HG03108 (cell line): ENCODE measurements at regions not wholly inside any gene's neighbourhood (a gene's known extent, or its start where the extent isn't known, plus 50 kb on each side); places are given as distances from the start of the nearest gene placed in this dataset.

ENCODE experiments used
- ATAC-seq: cut with Tn5 transposase; IDR thresholded peaks from one replicate; pipeline ENCODE4 v1.9.1; 2021; ENCODE audit warnings: moderate library complexity; ENCODE audit not compliant: unreplicated experiment

DNA sequence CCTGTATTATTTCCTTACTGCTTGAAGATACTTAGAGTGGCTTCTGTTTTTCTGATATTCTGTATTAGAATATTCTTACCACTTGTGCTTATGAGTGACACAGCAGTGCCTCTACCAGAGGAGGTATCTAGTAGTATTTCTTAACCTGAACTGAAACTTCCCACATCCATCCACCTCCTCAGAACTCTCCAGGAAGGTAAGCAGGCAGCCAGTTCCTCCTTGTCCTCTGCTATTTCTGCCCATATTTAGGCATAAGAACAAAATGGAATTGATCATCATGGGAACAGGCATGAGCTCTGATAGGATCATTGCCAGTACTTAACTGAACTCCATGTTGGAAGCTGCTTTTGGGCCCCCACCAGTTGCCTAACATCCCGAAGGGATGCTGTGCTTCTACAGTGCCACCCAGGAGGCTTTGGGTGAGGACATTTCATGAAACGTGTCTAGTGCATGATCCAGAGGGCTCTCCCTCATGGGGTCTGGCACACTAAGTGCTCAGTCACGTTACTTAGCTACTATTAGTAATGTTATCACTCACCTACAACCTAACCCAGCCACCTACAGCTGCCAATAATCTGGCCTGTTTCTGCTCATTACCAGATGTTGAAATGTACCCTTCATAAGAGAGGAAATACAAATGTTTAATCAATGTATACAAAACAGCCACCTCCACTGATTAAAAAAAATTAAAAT, 520.7 kb downstream of the EIPR1 start:
- ATAC-seq: no peak

DNA sequence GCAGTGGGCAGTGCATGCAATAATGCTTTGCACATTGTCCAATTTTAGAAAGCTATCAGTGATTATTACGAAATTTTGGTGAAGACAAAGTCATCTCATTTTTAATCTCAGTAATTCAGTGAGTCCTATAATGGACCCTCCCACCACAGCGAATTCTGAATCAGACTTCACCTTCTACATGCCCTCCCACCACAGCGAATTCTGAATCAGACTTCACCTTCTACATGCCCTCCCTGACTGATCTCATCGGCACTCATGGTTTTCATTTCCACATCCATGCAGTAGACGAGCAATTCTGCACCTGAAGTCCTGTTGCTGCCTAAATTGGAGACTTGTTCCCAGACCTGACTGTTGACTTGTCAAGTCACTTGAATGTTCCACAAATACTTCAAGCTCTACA, 522.3 kb downstream of the EIPR1 start:
- no peak for ATAC-seq

DNA sequence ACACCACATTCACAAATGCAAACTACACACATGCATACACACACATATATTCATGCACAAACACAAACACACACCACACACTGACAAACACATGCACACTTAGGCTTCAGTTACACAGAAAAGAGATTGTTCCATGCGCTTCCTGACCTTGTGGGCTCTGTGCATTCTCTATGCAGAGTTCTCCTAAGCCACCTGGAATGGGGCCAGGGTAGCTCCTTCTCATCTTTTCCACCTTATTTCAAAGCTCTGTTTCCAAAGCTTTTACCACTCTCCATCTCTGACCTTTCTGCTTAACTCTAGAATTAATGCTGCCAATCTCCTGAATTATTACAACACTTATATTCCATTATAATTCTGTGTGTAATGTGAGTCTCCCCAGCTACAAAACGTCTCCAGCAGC, 522.3 kb upstream of the MYT1L start:
- no peak for ATAC-seq

DNA sequence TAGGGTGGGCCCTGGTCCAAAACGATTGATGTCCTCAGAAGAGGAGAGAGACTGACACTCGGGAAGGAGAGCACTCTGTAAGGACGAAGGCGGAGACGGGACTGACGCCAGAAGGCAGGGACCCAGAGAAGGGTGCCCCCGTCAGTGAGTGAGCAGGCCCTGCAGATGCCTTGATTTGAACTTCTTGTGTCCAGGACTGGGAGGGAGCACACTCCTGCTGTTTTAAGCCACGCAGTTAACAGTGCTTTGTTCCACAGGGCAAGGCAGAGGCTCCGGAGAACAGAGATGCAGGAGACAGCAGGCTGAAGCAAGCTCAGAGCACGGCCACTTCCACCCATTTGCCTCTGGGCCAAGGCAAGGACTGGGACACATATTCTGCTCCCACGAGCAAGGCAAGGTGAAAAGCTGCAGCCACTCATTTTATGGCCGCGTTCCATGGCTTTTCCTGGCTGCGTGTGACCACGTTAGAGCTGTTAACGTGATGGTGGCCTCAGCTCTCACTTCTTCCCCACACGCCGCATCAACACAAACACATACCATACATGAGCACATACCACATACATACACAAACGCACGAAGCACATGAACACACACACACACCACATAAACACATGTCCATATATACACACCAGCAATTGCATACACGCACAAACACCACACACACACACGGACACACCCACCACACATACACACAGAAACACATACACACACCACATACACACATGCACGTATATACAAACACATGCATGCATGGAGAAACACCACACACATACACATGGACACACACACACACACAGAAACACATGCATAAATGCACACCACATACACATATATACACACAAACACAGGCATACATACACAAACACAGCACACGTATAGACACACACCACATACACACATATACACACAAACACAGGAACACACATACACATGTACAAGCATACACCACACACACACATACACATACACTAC, 521.0 kb upstream of the MYT1L start:
- no peak for ATAC-seq

GRCh38 chr2:2851316-2851715, 520.2 kb upstream of the MYT1L start:
- ATAC-seq: no peak

GRCh38 chr2:2850859-2851258, 519.8 kb upstream of the MYT1L start:
- no peak for ATAC-seq

DNA sequence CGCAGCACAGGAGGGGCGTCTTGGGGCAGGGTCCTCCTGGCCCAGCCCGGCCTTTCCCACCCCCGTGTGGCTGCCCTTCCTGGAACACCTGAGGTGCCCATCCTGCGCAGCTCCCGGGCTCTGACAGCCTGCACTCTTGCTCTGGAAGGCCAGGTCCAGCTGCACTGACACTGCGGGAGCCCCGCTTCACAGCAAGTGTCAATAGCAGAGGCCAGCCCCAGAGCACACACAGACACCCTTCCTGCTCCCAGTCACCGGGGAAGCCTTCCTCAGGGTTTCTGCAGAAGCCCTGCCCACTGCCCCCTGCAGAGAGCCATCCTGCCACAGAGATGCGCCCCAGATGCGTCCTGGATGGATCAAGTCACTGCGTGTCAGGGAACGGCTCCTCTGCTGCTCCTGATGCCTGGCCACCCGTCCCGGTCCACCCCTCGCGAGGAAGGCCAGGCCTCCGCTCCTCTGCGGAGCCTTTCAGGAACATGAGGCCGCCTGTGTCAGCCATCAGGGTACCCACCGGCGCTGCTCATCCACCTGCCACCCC, 519.2 kb upstream of the MYT1L start:
- ATAC-seq: no peak

DNA sequence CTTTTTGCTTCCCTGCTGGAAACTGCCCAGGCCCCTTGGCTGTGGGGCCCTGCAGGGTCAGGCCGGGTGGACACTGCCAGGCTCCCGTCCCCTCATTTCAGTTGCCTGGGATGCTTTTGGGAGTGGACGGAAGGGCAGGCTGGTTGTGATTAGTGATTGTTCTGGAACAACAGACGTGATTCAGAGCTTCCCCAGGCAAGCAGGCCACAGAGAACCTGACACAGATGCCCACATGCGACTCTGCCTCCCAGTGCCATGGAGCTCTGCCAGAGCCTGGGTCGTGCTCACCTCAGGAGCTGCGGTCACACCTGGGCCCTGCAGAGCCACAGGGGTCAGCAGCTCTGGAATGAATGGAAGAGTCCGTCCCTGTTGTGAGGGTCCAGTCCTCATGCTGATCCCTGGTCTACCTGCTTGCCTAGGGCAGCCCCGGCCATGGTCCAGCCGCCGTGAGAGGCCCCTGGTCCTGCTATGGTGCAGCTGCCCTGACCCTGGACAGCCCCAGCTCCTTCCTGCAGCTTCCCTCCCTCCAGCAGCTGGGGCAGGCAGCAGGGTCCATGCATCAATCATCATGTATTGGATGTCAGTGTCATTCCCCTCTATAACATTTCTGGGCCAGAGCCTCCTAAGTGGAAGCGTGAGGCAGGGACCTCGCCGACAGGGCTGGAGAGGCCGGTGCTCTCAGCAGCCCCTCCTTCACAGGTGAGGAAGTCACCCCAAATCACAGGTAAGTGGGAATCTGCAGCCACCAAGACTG, 518.6 kb upstream of the MYT1L start:
- ATAC-seq: no peak

DNA sequence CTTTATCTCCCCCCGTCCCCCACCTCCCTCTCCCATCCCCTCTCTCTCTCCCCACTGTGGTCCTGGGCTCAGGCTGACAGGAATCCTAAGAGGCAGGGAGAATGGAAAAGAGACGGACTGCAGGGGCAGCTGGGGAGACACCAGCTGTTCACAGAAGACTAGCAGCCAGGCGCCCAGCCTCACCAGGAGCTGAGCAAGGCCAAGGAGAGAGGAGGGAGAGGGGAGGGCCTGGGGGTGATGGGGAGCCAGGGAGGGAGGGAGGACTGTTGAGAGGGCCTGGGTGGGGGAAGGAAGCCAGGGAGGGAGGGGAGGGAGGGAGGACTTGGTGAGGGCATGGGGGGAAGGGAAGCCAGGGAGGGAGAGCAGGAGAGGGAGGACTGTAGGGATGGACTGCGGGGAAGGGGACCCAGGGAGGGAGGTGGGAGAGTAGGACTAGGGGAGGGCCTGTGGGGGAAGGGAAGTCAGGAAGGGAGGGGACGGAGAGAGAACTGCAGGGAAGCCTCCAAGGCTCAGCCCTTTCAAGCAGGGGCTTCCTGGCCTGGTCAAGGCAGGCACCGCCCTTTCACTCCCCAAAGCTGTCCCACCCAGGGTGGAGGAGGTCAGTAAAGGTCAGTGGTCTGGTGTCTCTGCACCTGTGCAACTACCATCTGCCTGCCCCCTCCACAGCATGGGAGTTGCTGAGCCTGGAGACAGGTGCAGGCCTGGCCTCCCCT, 517.7 kb upstream of the MYT1L start:
- no peak for ATAC-seq

DNA sequence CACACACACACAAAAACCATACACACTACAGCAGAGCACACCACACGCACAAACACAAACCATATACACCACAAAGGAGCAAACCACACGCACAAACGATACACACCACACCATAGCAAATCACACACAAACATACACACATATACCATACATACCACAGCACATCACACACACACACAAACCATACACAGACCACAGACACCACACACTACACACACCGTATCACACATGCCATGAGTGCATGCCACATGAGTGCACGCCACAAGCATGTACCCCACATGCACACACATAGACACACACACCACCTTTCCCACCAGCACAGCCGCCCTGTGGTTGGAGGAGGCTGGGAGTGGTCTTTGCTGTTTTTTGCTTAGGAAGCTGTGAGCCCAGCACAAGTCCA, 517.1 kb upstream of the MYT1L start:
- ATAC-seq: no peak

GRCh38 chr2:2847209-2847676, 516.2 kb upstream of the MYT1L start:
- ATAC-seq: no peak

GRCh38 chr2:2846332-2847208, 515.5 kb upstream of the MYT1L start:
- ATAC-seq: no peak

- no peak for ATAC-seq
These were observed 514.8 kb upstream of the MYT1L start for GRCh38 chr2:2845806-2846315.

DNA sequence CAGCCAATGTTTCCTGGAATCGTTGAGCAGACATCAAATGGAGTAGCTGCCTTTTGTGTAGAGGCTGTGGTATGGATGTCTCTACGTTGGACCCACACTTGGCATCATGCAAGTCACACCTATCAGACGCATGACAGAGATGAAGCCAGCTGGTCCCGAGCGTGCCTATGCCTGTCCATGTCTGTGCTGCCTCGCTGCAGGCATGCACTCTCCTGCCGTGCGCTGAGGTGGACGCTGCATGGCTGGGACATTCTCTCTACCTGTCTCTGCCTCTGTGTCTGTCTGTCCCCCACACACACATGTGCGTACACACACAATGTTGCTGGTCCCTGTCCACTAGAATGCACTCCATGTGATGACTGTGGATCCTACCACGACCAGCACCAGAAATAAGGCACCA, 514.2 kb upstream of the MYT1L start:
- ATAC-seq: no peak

DNA sequence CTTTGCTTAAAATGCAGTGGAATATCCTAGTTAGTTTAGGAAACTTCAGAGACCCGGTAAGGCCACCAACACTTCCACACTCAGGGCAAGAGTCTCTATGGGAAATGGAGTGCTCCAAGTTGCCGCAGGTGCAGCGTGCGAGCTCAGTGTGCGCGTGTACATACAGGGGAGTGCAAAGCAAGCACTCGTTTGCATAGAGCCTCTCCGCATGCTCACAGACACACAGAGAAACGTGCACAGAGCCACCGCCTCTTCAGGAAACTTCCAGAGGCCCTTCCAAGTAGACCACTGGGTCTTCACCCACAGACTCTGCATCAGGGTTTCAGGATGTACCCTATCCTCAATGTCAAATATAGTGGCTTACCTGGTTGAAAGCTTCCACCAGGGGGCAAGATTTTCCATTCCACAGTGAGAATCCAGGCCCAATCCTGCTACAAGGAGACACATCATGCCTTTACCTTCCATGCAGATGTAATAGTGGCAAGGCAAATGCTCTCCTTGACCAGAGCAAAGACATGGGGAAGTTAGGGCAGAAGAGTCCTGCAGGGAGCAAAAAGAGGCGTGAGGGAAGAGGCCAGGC, 513.0 kb upstream of the MYT1L start:
- ATAC-seq: no peak

DNA sequence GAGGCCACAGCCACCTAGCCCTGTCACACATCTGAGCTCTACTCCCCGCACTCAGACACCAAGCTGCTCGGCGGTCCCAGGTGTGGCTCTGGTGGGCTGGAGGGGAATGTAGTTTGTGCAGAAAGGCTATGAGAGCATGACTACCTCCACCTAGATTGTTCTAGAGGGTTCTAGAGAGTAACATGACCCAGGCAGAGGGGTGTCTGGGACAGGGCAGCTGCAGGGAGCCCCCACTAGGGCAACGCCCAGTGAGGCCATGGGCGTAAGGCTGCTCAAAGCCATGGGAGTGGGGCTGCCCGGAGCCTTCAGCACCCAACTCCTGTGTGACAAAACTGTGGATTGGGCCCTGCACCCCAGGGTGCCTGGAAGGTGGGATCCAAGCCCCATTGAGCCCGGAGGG, 511.4 kb upstream of the MYT1L start:
- ATAC-seq: no peak

DNA sequence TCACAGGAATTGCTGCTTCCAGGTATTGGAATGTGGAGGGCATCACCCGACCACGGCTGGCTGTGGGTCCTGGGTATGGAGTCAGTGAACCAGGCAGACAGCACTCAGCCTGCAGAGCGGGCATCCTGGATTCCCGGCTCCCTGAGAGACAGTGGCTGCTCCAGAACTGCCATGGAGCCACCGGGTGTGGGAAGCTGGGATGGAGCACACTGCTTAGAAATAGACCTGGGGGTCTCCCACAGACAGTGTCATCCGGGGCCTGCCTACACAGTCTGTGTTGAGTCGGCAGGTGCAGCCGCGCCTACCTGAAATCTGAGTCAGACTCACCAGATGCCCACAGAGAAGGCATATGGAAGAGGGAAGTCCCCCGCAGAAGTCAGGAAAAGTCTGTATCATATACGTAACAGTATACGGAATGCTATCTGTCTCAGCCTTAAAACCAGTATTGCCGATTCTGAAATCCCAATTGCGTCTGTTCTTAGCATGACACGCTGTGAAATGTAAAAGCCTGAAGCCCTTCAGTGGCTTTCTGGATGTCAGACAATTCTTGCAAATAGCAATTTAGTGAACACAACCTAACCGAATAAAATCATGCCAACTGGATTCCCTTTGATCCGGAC, 509.7 kb upstream of the MYT1L start:
- no peak for ATAC-seq

- ATAC-seq: no peak
These were observed 508.9 kb upstream of the MYT1L start for GRCh38 chr2:2839782-2840531.
